Loucy (cell line): ENCODE measurements at regions not wholly inside any gene's neighbourhood (a gene's known extent, or its start where the extent isn't known, plus 50 kb on each side); places are given as distances from the start of the nearest gene placed in this dataset.

ENCODE experiments used
- H2AFZ ChIP-seq: fragments of 200-600 bp; sonication (generic); 2 replicates; pipeline ENCODE4 v1.6.0; 2016; ENCODE audit warnings: antibody characterized with exemption, mild to moderate bottlenecking, low read length, moderate library complexity
- H3F3A ChIP-seq: fragments of 200-600 bp; 2 replicates; pipeline ENCODE4 v1.6.0; 2016; ENCODE audit warnings: antibody characterized with exemption, low read depth, mild to moderate bottlenecking
- H3K27me3 ChIP-seq: fragments of 200-600 bp; sonication (generic); 2 replicates; pipeline ENCODE4 v1.6.1; 2014; ENCODE audit warnings: low read length, mild to moderate bottlenecking; ENCODE audit not compliant: insufficient read depth, poor library complexity, severe bottlenecking
- H3K36me3 ChIP-seq: fragments of 200-600 bp; sonication (generic); 2 replicates; pipeline ENCODE4 v1.6.1; 2016; ENCODE audit warnings: low read length; ENCODE audit not compliant: insufficient read depth
- H3K4me1 ChIP-seq: fragments of 200-600 bp; sonication (generic); 2 replicates; pipeline ENCODE4 v1.5.1; 2014; ENCODE audit warnings: low read length, mild to moderate bottlenecking; ENCODE audit not compliant: insufficient read depth, poor library complexity, severe bottlenecking
- H3K4me2 ChIP-seq: fragments of 200-600 bp; sonication (generic); 2 replicates; pipeline ENCODE4 v1.6.0; 2014; ENCODE audit warnings: antibody characterized with exemption, low read length, low read depth, mild to moderate bottlenecking; ENCODE audit not compliant: poor library complexity, severe bottlenecking
- H3K4me3 ChIP-seq: fragments of 200-600 bp; sonication (generic); 2 replicates; pipeline ENCODE4 v1.5.1; 2014; ENCODE audit warnings: low read length, mild to moderate bottlenecking, mixed read lengths; ENCODE audit not compliant: poor library complexity, severe bottlenecking
- H3K79me2 ChIP-seq: fragments of 200-600 bp; sonication (generic); 2 replicates; pipeline ENCODE4 v1.6.1; 2014; ENCODE audit warnings: low read length; ENCODE audit not compliant: insufficient read depth
- H3K9ac ChIP-seq: fragments of 200-600 bp; sonication (generic); 2 replicates; pipeline ENCODE4 v1.6.0; 2014; ENCODE audit warnings: mild to moderate bottlenecking, low read depth, low read length, moderate library complexity; ENCODE audit not compliant: poor library complexity, severe bottlenecking
- H3K9me2 ChIP-seq: fragments of 200-600 bp; sonication (generic); replicated peaks from 2 replicates; pipeline ENCODE4 v1.6.1; 2016; ENCODE audit warnings: low read depth, low read length, mixed read lengths
- H3K9me3 ChIP-seq: fragments of 200-600 bp; sonication (generic); 2 replicates; pipeline ENCODE4 v1.6.1; 2014; ENCODE audit warnings: mild to moderate bottlenecking, antibody characterized with exemption, low read length, low read depth; ENCODE audit not compliant: insufficient read depth
- H4K20me1 ChIP-seq: fragments of 200-600 bp; sonication (generic); 2 replicates; pipeline ENCODE4 v1.6.0; 2014; ENCODE audit warnings: antibody characterized with exemption, low read length, mild to moderate bottlenecking; ENCODE audit not compliant: insufficient read depth, poor library complexity, severe bottlenecking
- EZH2phosphoT487 ChIP-seq: fragments of 200-600 bp; IDR thresholded peaks from 2 replicates; pipeline ENCODE4 v1.6.1; 2018; ENCODE audit warnings: antibody characterized with exemption, mild to moderate bottlenecking, moderate library complexity, borderline replicate concordance
- TF ChIP-seq, protein P1 (sequence below): fragments of 200-600 bp; sonication (generic); conservative IDR thresholded peaks from 2 replicates; pipeline ENCODE4 v1.5.1; 2014; ENCODE audit warnings: mild to moderate bottlenecking, antibody characterized with exemption, low read length

DNA sequence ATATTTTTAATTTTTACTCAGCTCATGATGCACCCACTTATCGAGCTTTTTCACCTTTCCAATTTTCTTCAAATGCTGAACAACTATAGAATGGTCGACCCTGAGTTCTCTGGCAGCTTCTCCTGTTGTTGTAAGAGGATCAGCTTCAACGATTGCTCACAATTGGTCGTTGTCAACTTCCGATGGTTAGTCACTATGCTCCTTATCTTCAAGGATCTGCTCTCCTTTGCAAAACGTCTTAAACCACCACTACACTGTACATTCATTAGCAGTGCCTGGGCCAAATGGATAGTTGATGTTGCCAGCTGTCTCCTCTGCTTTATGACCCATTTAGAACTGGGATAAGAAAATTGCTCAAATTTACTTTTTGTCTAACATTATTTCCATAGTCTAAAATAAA, 385.9 kb upstream of the LYPLAL1 start:
- H3K36me3 ChIP-seq = no peaks in the 10 kb centered on the region
- H4K20me1 ChIP-seq = no peaks in the 10 kb centered on the region
- no peak overlapping the region for H3K4me3 ChIP-seq
- no peaks in the 10 kb centered on the region for H3K9me2 ChIP-seq
- no peak for TF ChIP-seq EZH2phosphoT487
- TF ChIP-seq, protein P1, sequence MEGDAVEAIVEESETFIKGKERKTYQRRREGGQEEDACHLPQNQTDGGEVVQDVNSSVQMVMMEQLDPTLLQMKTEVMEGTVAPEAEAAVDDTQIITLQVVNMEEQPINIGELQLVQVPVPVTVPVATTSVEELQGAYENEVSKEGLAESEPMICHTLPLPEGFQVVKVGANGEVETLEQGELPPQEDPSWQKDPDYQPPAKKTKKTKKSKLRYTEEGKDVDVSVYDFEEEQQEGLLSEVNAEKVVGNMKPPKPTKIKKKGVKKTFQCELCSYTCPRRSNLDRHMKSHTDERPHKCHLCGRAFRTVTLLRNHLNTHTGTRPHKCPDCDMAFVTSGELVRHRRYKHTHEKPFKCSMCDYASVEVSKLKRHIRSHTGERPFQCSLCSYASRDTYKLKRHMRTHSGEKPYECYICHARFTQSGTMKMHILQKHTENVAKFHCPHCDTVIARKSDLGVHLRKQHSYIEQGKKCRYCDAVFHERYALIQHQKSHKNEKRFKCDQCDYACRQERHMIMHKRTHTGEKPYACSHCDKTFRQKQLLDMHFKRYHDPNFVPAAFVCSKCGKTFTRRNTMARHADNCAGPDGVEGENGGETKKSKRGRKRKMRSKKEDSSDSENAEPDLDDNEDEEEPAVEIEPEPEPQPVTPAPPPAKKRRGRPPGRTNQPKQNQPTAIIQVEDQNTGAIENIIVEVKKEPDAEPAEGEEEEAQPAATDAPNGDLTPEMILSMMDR = no peak
- H3F3A ChIP-seq = no peaks in the 10 kb centered on the region
- H3K4me2 ChIP-seq = no peak overlapping the region
- no peaks in the 10 kb centered on the region for H3K27me3 ChIP-seq
- H3K9ac ChIP-seq = no peak overlapping the region
- no peaks in the 10 kb centered on the region for H3K79me2 ChIP-seq
- no peaks in the 10 kb centered on the region for H3K9me3 ChIP-seq
- no peak overlapping the region for H2AFZ ChIP-seq
- no peaks in the 10 kb centered on the region for H3K4me1 ChIP-seq

DNA sequence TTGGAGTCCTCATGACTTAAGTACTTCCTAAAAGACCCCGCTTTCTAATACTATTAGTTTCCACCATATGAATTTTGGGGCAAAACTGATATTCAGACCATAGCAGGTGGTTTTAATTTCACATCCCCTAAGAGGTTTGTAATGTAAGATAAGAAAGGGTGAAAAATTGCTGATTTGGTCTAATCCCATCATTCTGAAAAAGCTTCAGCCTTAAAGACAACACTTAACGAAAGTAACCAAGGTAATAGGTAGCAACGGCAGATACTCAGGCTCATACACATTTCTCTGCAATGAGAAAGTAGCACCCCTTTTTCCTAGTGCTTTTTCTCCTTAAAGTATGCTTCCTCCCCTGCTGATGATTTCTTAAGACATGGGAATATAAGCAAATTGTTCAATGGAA, 376.9 kb upstream of the LYPLAL1 start:
- no peak overlapping the region for H3K9ac ChIP-seq
- no peaks in the 10 kb centered on the region for H4K20me1 ChIP-seq
- peaks cover 7% of the 10 kb centered on the region for H3K4me1 ChIP-seq
- no peak overlapping the region for H2AFZ ChIP-seq
- no peaks in the 10 kb centered on the region for H3K79me2 ChIP-seq
- H3K36me3 ChIP-seq = no peaks in the 10 kb centered on the region
- H3F3A ChIP-seq = no peaks in the 10 kb centered on the region
- H3K4me3 ChIP-seq = no peak overlapping the region
- no peaks in the 10 kb centered on the region for H3K27me3 ChIP-seq
- no peak for TF ChIP-seq EZH2phosphoT487
- TF ChIP-seq, protein P1 = no peak
- H3K9me3 ChIP-seq = no peaks in the 10 kb centered on the region
- no peaks in the 10 kb centered on the region for H3K9me2 ChIP-seq
- H3K4me2 ChIP-seq = no peak overlapping the region

DNA sequence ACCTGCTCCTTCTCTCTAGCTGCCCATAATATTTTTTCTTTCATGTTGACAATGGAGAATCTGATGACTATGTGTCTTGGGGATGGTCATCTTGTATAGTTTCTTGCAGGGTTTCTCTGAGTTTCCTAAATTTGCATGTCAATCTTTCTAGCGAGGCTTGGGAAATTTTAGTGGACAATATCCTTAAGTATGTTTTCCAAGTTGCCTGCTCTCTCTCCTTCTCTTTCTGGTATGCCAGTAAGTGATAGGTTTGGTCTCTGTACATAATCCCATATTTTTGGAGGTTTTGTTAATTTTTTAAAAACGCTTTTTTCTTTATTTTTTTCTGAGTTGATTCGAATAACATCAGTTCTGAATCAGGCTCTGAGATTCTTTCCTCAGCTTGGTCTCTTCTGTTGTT, 370.9 kb upstream of the LYPLAL1 start:
- H3K36me3 ChIP-seq = no peaks in the 10 kb centered on the region
- no peaks in the 10 kb centered on the region for H3K27me3 ChIP-seq
- no peaks in the 10 kb centered on the region for H4K20me1 ChIP-seq
- no peaks in the 10 kb centered on the region for H3K9me3 ChIP-seq
- H3K4me3 ChIP-seq = no peak overlapping the region
- H3K79me2 ChIP-seq = no peaks in the 10 kb centered on the region
- no peaks in the 10 kb centered on the region for H3K4me1 ChIP-seq
- no peaks in the 10 kb centered on the region for H3F3A ChIP-seq
- no peaks in the 10 kb centered on the region for H3K9me2 ChIP-seq
- no peak overlapping the region for H3K9ac ChIP-seq
- H2AFZ ChIP-seq = no peak overlapping the region
- TF ChIP-seq EZH2phosphoT487 = no peak
- TF ChIP-seq, protein P1 = no peak
- no peak overlapping the region for H3K4me2 ChIP-seq
